Body of pancreas (tissue), 4 donors: ENCODE measurements at regions not wholly inside any gene's neighbourhood (a gene's known extent, or its start where the extent isn't known, plus 50 kb on each side); places are given as distances from the start of the nearest gene placed in this dataset.

ENCODE experiments used
- ATAC-seq: fragments of 150-250 bp; one replicate; pipeline ENCODE4 v1.9.1; 2016
- DNase-seq, 4 donors: peaks; one replicate each; pipeline ENCODE4 v3.0.0-alpha.2; 2019
- H3K27ac ChIP-seq, 4 donors: fragments of 200-600 bp; sonication (generic); 1 replicate in 3 of 4; 2 replicates in 1 of 4; pipeline versions ENCODE4 v1.5.1 to v1.6.1; 2016 to 2019; ENCODE audit warnings: mild to moderate bottlenecking in 1 of 4, mixed read lengths in 1 of 4, moderate library complexity in 1 of 4
- H3K27me3 ChIP-seq, 2 donors: fragments of 200-600 bp; sonication (generic); one replicate each; pipeline ENCODE4 v1.6.0; 2016; ENCODE audit warnings: mild to moderate bottlenecking in 1 of 2
- H3K36me3 ChIP-seq, 2 donors: fragments of 200-600 bp; sonication (generic); replicated peaks in 1 of 2; 2 replicates each; pipeline ENCODE4 v1.5.1; 2016; ENCODE audit warnings: low read depth in 2 of 2; ENCODE audit not compliant: insufficient read depth in 1 of 2
- H3K4me1 ChIP-seq: fragments of 200-600 bp; sonication (generic); one replicate; pipeline ENCODE4 v1.6.0; 2016
- H3K4me3 ChIP-seq, 2 donors: fragments of 200-600 bp; sonication (generic); 1 replicate in 1 of 2; 2 replicates in 1 of 2; pipeline ENCODE4 v1.5.1; 2016 to 2019
- H3K9me3 ChIP-seq, 3 donors: fragments of 200-600 bp; sonication (generic); 1 replicate in 2 of 3; 2 replicates in 1 of 3; pipeline ENCODE4 v1.5.1; 2016
- POLR2A ChIP-seq, 3 donors: fragments of 450-650 bp; IDR thresholded peaks; one replicate each; pipeline ENCODE4 v1.6.1; 2016; ENCODE audit warnings: antibody characterized with exemption in 3 of 3, mild to moderate bottlenecking in 2 of 3
- WGBS, 2 donors: methylation state at CpG; one replicate each; pipeline ENCODE4 v1.1.5; 2017; 5-methylcytosine and 5-hydroxymethylcytosine counted together
- intact Hi-C: fragments of 100-400 bp; cut with DNase I; formaldehyde crosslinking; loops from one replicate; pipeline ENCODE4 v1.15.1; 2023
- TF ChIP-seq, protein P1 (sequence below), 7 experiments: fragments of 450-650 bp in 4 of 7; fragments of 200-600 bp in 3 of 7; sonication (generic) in 3 of 7; IDR thresholded peaks; one replicate each; pipeline ENCODE4 v1.5.1; 2016 to 2019; ENCODE audit warnings: antibody characterized with exemption in 7 of 7

- no peaks in the 10 kb centered on the region for H3K27me3 ChIP-seq
- WGBS, 2 donors: 78 to 87% methylated on average over 5 to 7 of the region's 7 CpGs
- no peak for DNase-seq
- no peaks in the 10 kb centered on the region for H3K4me1 ChIP-seq
- no peak overlapping the region for H3K27ac ChIP-seq
- no peak for TF ChIP-seq POLR2A (IDR thresholded peaks at IDR 0.05)
- TF ChIP-seq, protein P1, sequence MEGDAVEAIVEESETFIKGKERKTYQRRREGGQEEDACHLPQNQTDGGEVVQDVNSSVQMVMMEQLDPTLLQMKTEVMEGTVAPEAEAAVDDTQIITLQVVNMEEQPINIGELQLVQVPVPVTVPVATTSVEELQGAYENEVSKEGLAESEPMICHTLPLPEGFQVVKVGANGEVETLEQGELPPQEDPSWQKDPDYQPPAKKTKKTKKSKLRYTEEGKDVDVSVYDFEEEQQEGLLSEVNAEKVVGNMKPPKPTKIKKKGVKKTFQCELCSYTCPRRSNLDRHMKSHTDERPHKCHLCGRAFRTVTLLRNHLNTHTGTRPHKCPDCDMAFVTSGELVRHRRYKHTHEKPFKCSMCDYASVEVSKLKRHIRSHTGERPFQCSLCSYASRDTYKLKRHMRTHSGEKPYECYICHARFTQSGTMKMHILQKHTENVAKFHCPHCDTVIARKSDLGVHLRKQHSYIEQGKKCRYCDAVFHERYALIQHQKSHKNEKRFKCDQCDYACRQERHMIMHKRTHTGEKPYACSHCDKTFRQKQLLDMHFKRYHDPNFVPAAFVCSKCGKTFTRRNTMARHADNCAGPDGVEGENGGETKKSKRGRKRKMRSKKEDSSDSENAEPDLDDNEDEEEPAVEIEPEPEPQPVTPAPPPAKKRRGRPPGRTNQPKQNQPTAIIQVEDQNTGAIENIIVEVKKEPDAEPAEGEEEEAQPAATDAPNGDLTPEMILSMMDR (IDR thresholded peaks at IDR 0.05): no peak
- H3K4me3 ChIP-seq: no peak overlapping the region
- no peaks in the 10 kb centered on the region for H3K9me3 ChIP-seq
- no peaks in the 10 kb centered on the region for H3K36me3 ChIP-seq
- no peak for ATAC-seq
- intact Hi-C loops: no loop called here
These were observed 120.0 kb downstream of the C5orf15 start for GRCh38 chr5:133848341-133848811.

DNA sequence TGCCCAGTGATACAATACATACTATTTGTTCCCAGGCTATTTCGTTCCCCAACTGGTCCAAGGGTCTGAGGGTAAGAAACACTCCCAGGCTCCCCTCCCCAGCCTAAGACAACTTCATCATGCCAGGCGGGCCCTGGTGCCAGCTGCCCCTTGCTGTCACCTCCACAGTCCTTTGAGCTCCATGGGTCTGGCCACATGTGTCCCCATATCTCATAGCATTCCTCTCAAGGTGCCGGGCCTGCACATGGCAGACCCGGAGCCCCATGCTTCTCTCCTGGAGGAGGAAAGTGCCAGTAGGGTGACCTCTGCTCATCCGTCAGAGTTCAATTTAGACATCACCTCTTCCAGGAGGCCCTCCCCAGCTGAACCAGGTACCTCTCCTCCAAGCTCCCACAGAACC is 120.5 kb downstream of the C5orf15 start:
- Histone ChIP-seq H3K4me1 (no peaks in the 10 kb centered on the region), H3K27ac (no peak overlapping the region), H3K27me3 (no peaks in the 10 kb centered on the region), H3K36me3 (no peaks in the 10 kb centered on the region), H3K9me3 (no peaks in the 10 kb centered on the region), H3K4me3 (no peak overlapping the region)
- intact Hi-C loops: no loop called here
- no peak for ATAC-seq
- WGBS, 2 donors: 75 to 80% methylated on average over 5 of the region's 5 CpGs
- DNase-seq: no peak
- no peak for TF ChIP-seq POLR2A (IDR thresholded peaks at IDR 0.05)

- H3K4me3 ChIP-seq: no peak overlapping the region
These were observed 121.1 kb downstream of the C5orf15 start for GRCh38 chr5:133847301-133847700.

DNA sequence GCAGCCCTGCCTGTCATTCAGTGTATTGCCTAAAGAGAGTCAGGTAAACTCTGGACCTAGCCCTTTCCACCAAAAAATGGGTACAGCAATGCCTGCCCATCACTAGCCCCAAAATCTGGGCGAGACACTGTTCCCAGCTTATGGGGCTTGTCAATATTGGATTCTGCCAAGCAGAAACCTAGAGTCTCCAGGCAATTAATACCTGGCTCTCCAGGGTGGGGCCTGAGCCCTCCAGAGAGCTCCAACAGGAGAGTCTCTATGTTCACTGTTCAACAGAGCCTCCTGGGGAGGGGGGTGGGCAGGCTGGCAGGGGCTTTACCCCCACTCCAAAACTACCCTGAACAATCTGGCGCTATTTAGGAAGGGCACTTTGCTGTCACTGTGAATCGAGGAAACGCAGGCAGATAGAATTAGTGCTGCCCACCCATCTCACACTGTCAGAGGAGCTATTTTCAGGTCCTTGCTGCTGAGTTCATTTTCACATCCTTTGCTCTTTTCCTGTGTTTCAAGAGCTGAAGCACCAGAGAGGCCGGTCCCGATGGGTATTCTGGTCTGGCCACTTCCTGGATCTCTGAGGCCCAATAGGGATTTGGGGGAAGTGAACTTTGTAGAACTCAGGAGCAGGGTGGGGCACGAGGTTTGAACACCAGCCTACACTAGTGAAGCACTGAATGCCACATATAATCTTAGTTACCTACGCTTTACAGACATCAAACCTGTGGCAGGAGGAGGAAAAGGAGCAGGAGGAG is 121.8 kb downstream of the C5orf15 start:
- ATAC-seq (no peak), DNase-seq (no peak)
- Histone ChIP-seq H3K9me3 (no peaks in the 10 kb centered on the region), H3K36me3 (no peaks in the 10 kb centered on the region), H3K27ac (no peak overlapping the region), H3K27me3 (no peaks in the 10 kb centered on the region), H3K4me3 (no peak overlapping the region), H3K4me1 (no peaks in the 10 kb centered on the region)
- no peak for TF ChIP-seq POLR2A (IDR thresholded peaks at IDR 0.05)
- TF ChIP-seq, protein P1 (IDR thresholded peaks at IDR 0.05): no peak
- 69 to 84% methylated on average over 8 of the region's 8 CpGs for WGBS, 2 donors
- intact Hi-C loops: no loop called here

More at GRCh38 chr5:133847301-133847700, 121.1 kb downstream of the C5orf15 start:
- WGBS, 2 donors: 79 to 86% methylated on average over 2 to 6 of the region's 6 CpGs
- H3K36me3 ChIP-seq: no peaks in the 10 kb centered on the region
- TF ChIP-seq POLR2A (IDR thresholded peaks at IDR 0.05): no peak
- TF ChIP-seq, protein P1 (IDR thresholded peaks at IDR 0.05): no peak
- DNase-seq (no peak), ATAC-seq (no peak)
- intact Hi-C loops: no loop called here
- H3K27me3 ChIP-seq: no peaks in the 10 kb centered on the region
- no peak overlapping the region for H3K27ac ChIP-seq
- no peaks in the 10 kb centered on the region for H3K4me1 ChIP-seq
- no peaks in the 10 kb centered on the region for H3K9me3 ChIP-seq

DNA sequence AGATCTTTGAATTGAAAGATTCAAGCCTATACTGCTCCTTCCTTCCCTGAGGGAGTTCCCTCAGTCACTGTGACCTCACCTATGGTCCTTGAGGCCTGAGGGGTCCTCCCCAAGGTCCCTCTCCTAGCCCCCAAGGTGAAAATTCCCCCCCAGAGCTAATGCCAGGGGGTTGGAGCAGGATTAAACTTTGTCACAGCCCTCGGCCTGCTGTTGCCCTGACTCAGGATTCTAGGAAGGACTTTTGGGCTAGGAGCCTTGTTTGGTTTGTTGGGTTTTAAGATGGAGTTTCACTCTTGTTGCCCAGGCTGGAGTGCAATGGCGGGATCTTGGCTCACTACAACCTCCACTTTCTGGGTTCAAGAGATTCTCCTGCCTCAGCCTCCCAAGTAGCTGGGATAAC is 123.2 kb downstream of the C5orf15 start:
- Histone ChIP-seq H3K27me3 (no peaks in the 10 kb centered on the region), H3K4me3 (no peak overlapping the region), H3K27ac (no peak overlapping the region), H3K9me3 (no peaks in the 10 kb centered on the region), H3K4me1 (no peaks in the 10 kb centered on the region), H3K36me3 (no peaks in the 10 kb centered on the region)
- ATAC-seq (no peak), DNase-seq (no peak)
- 71% methylated on average over 2 of the region's 2 CpGs; no CpG with 5 or more reads in 1 of the 2 donors for WGBS, 2 donors
- TF ChIP-seq, protein P1 (IDR thresholded peaks at IDR 0.05): no peak
- TF ChIP-seq POLR2A (IDR thresholded peaks at IDR 0.05): no peak
- intact Hi-C loops: no loop called here
